H1 (cell line): ENCODE measurements at regions not wholly inside any gene's neighbourhood (a gene's known extent, or its start where the extent isn't known, plus 50 kb on each side); places are given as distances from the start of the nearest gene placed in this dataset.

ENCODE experiments used
- CTCF ChIA-PET: fragments of 300-600 bp; sonication (Branson Sonifier 250); formaldehyde crosslinking; loops from one replicate; lab custom pipeline; 2021; ENCODE audit not compliant: partially characterized antibody; lab: Charles Lee
- POLR2A ChIA-PET: fragments of 300-600 bp; sonication (Branson Sonifier 250); formaldehyde crosslinking; loops from one replicate; lab custom pipeline; 2021; ENCODE audit warnings: inconsistent platforms; ENCODE audit not compliant: partially characterized antibody; lab: Charles Lee
- DNase-seq, 2 experiments: peaks; one replicate each; pipeline versions ENCODE4 v3.0.0 to v3.0.0-alpha.2; 2010 to 2022; ENCODE audit warnings: low spot score in 2 of 2, low read depth in 1 of 2, mixed read lengths in 1 of 2
- FAIRE-seq: peaks from 2 replicates; lab custom pipeline; 2011; peaks lifted over from hg19 to GRCh38; lab: Jason Lieb, UNC
- H2AFZ ChIP-seq: 2 replicates; pipeline ENCODE4 v1.8.1; 2012; ENCODE audit warnings: low read length, inconsistent platforms
- H2AK5ac ChIP-seq: 2 replicates; pipeline ENCODE4 v1.6.1; 2013; ENCODE audit warnings: low read depth, low read length
- H2BK120ac ChIP-seq: replicated peaks from 2 replicates; pipeline ENCODE3; 2013; ENCODE audit warnings: low read depth, low read length, inconsistent platforms
- H2BK12ac ChIP-seq: 2 replicates; pipeline ENCODE4 v1.6.1; 2013; ENCODE audit warnings: low read depth, low read length
- H2BK15ac ChIP-seq: 2 replicates; pipeline ENCODE4 v1.6.1; 2013; ENCODE audit warnings: low read length
- H2BK20ac ChIP-seq: 2 replicates; pipeline ENCODE4 v1.6.1; 2013; ENCODE audit warnings: low read length
- H2BK5ac ChIP-seq: 2 replicates; pipeline ENCODE4 v1.6.1; 2013; ENCODE audit warnings: low read depth, low read length
- H3K14ac ChIP-seq: 2 replicates; pipeline ENCODE4 v1.6.1; 2013; ENCODE audit warnings: inconsistent platforms; ENCODE audit not compliant: insufficient read length
- H3K18ac ChIP-seq: 2 replicates; pipeline ENCODE4 v1.6.1; 2013; ENCODE audit warnings: low read length; ENCODE audit errors: extremely low read depth
- H3K23ac ChIP-seq: 2 replicates; pipeline ENCODE4 v1.6.1; 2013; ENCODE audit warnings: inconsistent platforms; ENCODE audit not compliant: insufficient read length
- H3K23me2 ChIP-seq: 2 replicates; pipeline ENCODE4 v1.6.1; 2013; ENCODE audit warnings: low read depth, low read length
- H3K27ac ChIP-seq: 2 replicates; pipeline ENCODE4 v1.6.1; 2011; ENCODE audit warnings: low read depth, low read length, inconsistent platforms
- H3K27me3 ChIP-seq, 4 experiments: replicated peaks in 1 of 4; 1 replicate in 1 of 4; 2 replicates in 3 of 4; pipeline versions ENCODE4 v1.6.1 to v1.8.1; 2011 to 2013; ENCODE audit warnings: low read length in 3 of 4, mild to moderate bottlenecking in 3 of 4, inconsistent platforms in 2 of 4, mixed read lengths in 2 of 4, moderate library complexity in 1 of 4; ENCODE audit not compliant: control insufficient read depth in 3 of 4, insufficient read depth in 3 of 4; ENCODE audit errors: extremely low read depth in 1 of 4
- H3K36me3 ChIP-seq, 4 experiments: 2 replicates each; pipeline versions ENCODE4 v1.6.1 to v1.8.1; 2011 to 2013; ENCODE audit warnings: mild to moderate bottlenecking in 4 of 4, low read length in 3 of 4, moderate library complexity in 2 of 4, control low read depth in 1 of 4, inconsistent platforms in 1 of 4; ENCODE audit not compliant: insufficient read depth in 4 of 4, control insufficient read depth in 2 of 4
- H3K4ac ChIP-seq: replicated peaks from 2 replicates; pipeline ENCODE3; 2013; ENCODE audit warnings: low read length, low read depth, mixed read lengths, inconsistent platforms; ENCODE audit not compliant: insufficient read length
- H3K4me1 ChIP-seq, 4 experiments: replicated peaks in 1 of 4; 1 replicate in 1 of 4; 2 replicates in 3 of 4; pipeline versions ENCODE4 v1.6.1 to v1.8.1; 2011 to 2013; ENCODE audit warnings: low read length in 3 of 4, inconsistent platforms in 2 of 4, mixed read lengths in 1 of 4; ENCODE audit not compliant: insufficient read depth in 4 of 4, control insufficient read depth in 3 of 4
- H3K4me2 ChIP-seq, 2 experiments: 2 replicates each; pipeline versions ENCODE4 v1.6.1 to v1.8.1; 2011 to 2013; ENCODE audit warnings: low read depth in 2 of 2, low read length in 2 of 2, control low read depth in 1 of 2, inconsistent platforms in 1 of 2, mild to moderate bottlenecking in 1 of 2; ENCODE audit not compliant: insufficient read depth in 1 of 2
- H3K4me3 ChIP-seq, 4 experiments: fragments of 200-600, 300-600 bp in 1 of 4; sonication (generic), shearing (Covaris generic), sonication (Bioruptor Twin) in 1 of 4; 2 replicates each; pipeline versions ENCODE4 v1.5.1 to v1.8.1; 2011 to 2016; ENCODE audit warnings: low read length in 4 of 4, low read depth in 3 of 4, control low read depth in 2 of 4, inconsistent platforms in 2 of 4, mild to moderate bottlenecking in 2 of 4, mixed read lengths in 1 of 4, moderate library complexity in 1 of 4; ENCODE audit not compliant: insufficient read depth in 2 of 4; ENCODE audit errors: extremely low read depth in 1 of 4
- H3K56ac ChIP-seq: replicated peaks from 2 replicates; pipeline ENCODE3; 2013; ENCODE audit warnings: low read depth, mild to moderate bottlenecking, mixed read lengths, low read length, inconsistent platforms; ENCODE audit not compliant: insufficient read length
- H3K79me1 ChIP-seq: 2 replicates; pipeline ENCODE4 v1.6.1; 2013; ENCODE audit warnings: low read depth, low read length, control low read depth
- H3K79me2 ChIP-seq, 2 experiments: 2 replicates each; pipeline versions ENCODE4 v1.6.1 to v1.8.1; 2012 to 2013; ENCODE audit warnings: low read length in 2 of 2, mild to moderate bottlenecking in 2 of 2, inconsistent platforms in 1 of 2; ENCODE audit not compliant: insufficient read depth in 2 of 2, control insufficient read depth in 1 of 2
- H3K9ac ChIP-seq, 4 experiments: replicated peaks in 1 of 4; 1 replicate in 1 of 4; 2 replicates in 3 of 4; pipeline versions ENCODE4 v1.6.1 to v1.8.1; 2011 to 2013; ENCODE audit warnings: low read depth in 3 of 4, low read length in 3 of 4, control low read depth in 2 of 4, mild to moderate bottlenecking in 2 of 4, moderate library complexity in 2 of 4, inconsistent platforms in 1 of 4; ENCODE audit errors: extremely low read depth in 1 of 4
- H3K9me3 ChIP-seq, 2 experiments: 2 replicates each; pipeline versions ENCODE4 v1.6.1 to v1.8.1; 2012 to 2013; ENCODE audit warnings: mild to moderate bottlenecking in 2 of 2, moderate library complexity in 2 of 2, control low read depth in 1 of 2, inconsistent platforms in 1 of 2, low read depth in 1 of 2, low read length in 1 of 2, mixed read lengths in 1 of 2; ENCODE audit not compliant: insufficient read depth in 2 of 2
- H4K20me1 ChIP-seq, 2 experiments: replicated peaks in 1 of 2; 2 replicates each; pipeline versions ENCODE3 to v1.8.1; 2011 to 2013; ENCODE audit warnings: inconsistent platforms in 2 of 2, low read length in 2 of 2, mild to moderate bottlenecking in 1 of 2; ENCODE audit not compliant: insufficient read depth in 2 of 2, control insufficient read depth in 1 of 2
- H4K5ac ChIP-seq: 2 replicates; pipeline ENCODE4 v1.6.1; 2013; ENCODE audit warnings: low read length, low read depth, mixed read lengths, inconsistent platforms; ENCODE audit not compliant: insufficient read length
- H4K8ac ChIP-seq: 2 replicates; pipeline ENCODE4 v1.8.0; 2013; ENCODE audit warnings: mild to moderate bottlenecking, moderate library complexity, low read length, inconsistent platforms; ENCODE audit not compliant: insufficient read depth; ENCODE audit errors: extremely low read depth
- H4K91ac ChIP-seq: replicated peaks from 2 replicates; pipeline ENCODE3; 2013; ENCODE audit warnings: low read length, mixed read lengths, inconsistent platforms; ENCODE audit not compliant: insufficient read length
- MAFK ChIP-seq: IDR thresholded peaks from 2 replicates; pipeline ENCODE4 v1.6.1; 2012; ENCODE audit warnings: low read depth, mild to moderate bottlenecking, improper control_type of control experiment, low read length
- WGBS, 2 experiments: shearing (Covaris generic) in 1 of 2; methylation state at CpG; one replicate each; pipeline versions ENCODE4 v1.1.6 to v1.1.7; 2013 to 2015; ENCODE audit warnings: low lambda C conversion rate in 2 of 2, mixed read lengths in 2 of 2, inconsistent platforms in 1 of 2, low coverage in 1 of 2, missing lambda C conversion rate in 1 of 2; ENCODE audit not compliant: insufficient replicate concordance in 2 of 2, insufficient coverage in 1 of 2, insufficient read length in 1 of 2; ENCODE audit errors: extremely low coverage in 1 of 2, missing lambda C conversion rate in 1 of 2; 5-methylcytosine and 5-hydroxymethylcytosine counted together

- TF ChIP-seq MAFK = no peak
- CTCF ChIA-PET = interaction anchor here (0.6 to 2.0 kb wide), 8 partner anchors 13 to 449 kb away, joined by 3 to 9 read pairs (median 4); no protein-coding TSS in a partner anchor
- POLR2A ChIA-PET = interaction anchor here (0.6 kb wide), 1 partner anchor 136 kb away, joined by 3 read pairs; no protein-coding TSS in a partner anchor
Measured at GRCh38 chr6:56733211-56733697, 90.6 kb upstream of the DST start.

More at GRCh38 chr6:56733211-56733697, 90.6 kb upstream of the DST start:
- Histone ChIP-seq H2AK5ac (no peak overlapping the region), H2BK5ac (no peak overlapping the region), H3K4me2 (no peak overlapping the region), H2BK20ac (no peak overlapping the region), H2BK15ac (no peak overlapping the region), H4K20me1 (no peaks in the 10 kb centered on the region), H3K27ac (no peak overlapping the region), H3K18ac (no peak overlapping the region), H2AFZ (no peak overlapping the region), H3K4me1 (peaks cover 0 to 2% (median 0%) of the 10 kb centered on the region in 4 experiments; a peak in 1 of 7 replicates), H3K23me2 (no peaks in the 10 kb centered on the region), H3K4me3 (no peak overlapping the region), H3K36me3 (no peaks in the 10 kb centered on the region; a peak in 1 of 8 replicates), H3K79me2 (peaks cover 0 to 52% of the 10 kb centered on the region in 2 experiments; a peak in 2 of 4 replicates), H3K9ac (no peak overlapping the region), H3K9me3 (no peaks in the 10 kb centered on the region), H3K4ac (no peak overlapping the region), H3K23ac (no peak overlapping the region), H4K5ac (no peak overlapping the region), H4K8ac (no peak overlapping the region), H3K79me1 (no peaks in the 10 kb centered on the region), H2BK12ac (no peak overlapping the region), H3K27me3 (no peaks in the 10 kb centered on the region), H4K91ac (no peak overlapping the region), H3K14ac (no peak overlapping the region), H3K56ac (no peak overlapping the region), H2BK120ac (no peak overlapping the region)
- no peak for DNase-seq
- 96% methylated on average over 1 of the region's 1 CpG; no CpG with 5 or more reads in 1 of the 2 experiments for WGBS, 2 experiments
- FAIRE-seq = no peak
